HTR-8/SVneo (cell line): ENCODE measurements at regions not wholly inside any gene's neighbourhood (a gene's known extent, or its start where the extent isn't known, plus 50 kb on each side); places are given as distances from the start of the nearest gene placed in this dataset.

ENCODE experiments used
- DNase-seq: peaks from one replicate; pipeline ENCODE4 v3.0.0; 2011; ENCODE audit warnings: low spot score, mixed read lengths; ENCODE audit not compliant: insufficient read length
- FAIRE-seq: peaks from 2 replicates; lab custom pipeline; 2011; peaks lifted over from hg19 to GRCh38; lab: Jason Lieb, UNC

- FAIRE-seq = no peak
Observed at GRCh38 chr3:110544730-110545129, 526.9 kb upstream of the NECTIN3 start.

GRCh38 chr3:110550511-110550910, 521.1 kb upstream of the NECTIN3 start:
- no peak for FAIRE-seq
- no peak for DNase-seq

More at GRCh38 chr3:110544730-110545129, 526.9 kb upstream of the NECTIN3 start:
- DNase-seq = no peak

GRCh38 chr3:110562621-110563020, 509.0 kb upstream of the NECTIN3 start:
- no peak for FAIRE-seq

GRCh38 chr3:110564674-110565073, 506.9 kb upstream of the NECTIN3 start:
- no peak for FAIRE-seq

More at GRCh38 chr3:110562621-110563020, 509.0 kb upstream of the NECTIN3 start:
- DNase-seq = no peak

GRCh38 chr3:110567029-110567428, 504.6 kb upstream of the NECTIN3 start:
- FAIRE-seq (no peak), DNase-seq (no peak)

More at GRCh38 chr3:110564674-110565073, 506.9 kb upstream of the NECTIN3 start:
- DNase-seq = no peak

GRCh38 chr3:110568246-110568645, 503.4 kb upstream of the NECTIN3 start:
- peak; percentile 30 for DNase-seq
- no peak for FAIRE-seq

GRCh38 chr3:110569073-110569472, 502.5 kb upstream of the NECTIN3 start:
- DNase-seq = no peak
- no peak for FAIRE-seq

- DNase-seq = no peak
- FAIRE-seq = no peak
Observed at GRCh38 chr3:110575702-110576101, 495.9 kb upstream of the NECTIN3 start.

- DNase-seq (peak; percentile 53), FAIRE-seq (peak; percentile 80)
Observed at GRCh38 chr3:110576960-110577359, 494.7 kb upstream of the NECTIN3 start.

- no peak for FAIRE-seq
- DNase-seq = no peak
Observed at GRCh38 chr3:110577854-110578253, 493.8 kb upstream of the NECTIN3 start.

- no peak for DNase-seq
- FAIRE-seq = no peak
Observed at GRCh38 chr3:110579840-110580550, 491.6 kb upstream of the NECTIN3 start.

- DNase-seq (no peak), FAIRE-seq (no peak)
Observed at GRCh38 chr3:110583373-110583935, 488.2 kb upstream of the NECTIN3 start.

- DNase-seq (no peak), FAIRE-seq (no peak)
Observed at GRCh38 chr3:110588906-110589305, 482.7 kb upstream of the NECTIN3 start.

- FAIRE-seq (no peak), DNase-seq (no peak)
Observed at GRCh38 chr3:110589341-110589740, 482.3 kb upstream of the NECTIN3 start.

- FAIRE-seq (no peak), DNase-seq (no peak)
Observed at GRCh38 chr3:110593749-110594148, 477.9 kb upstream of the NECTIN3 start.

- no peak for DNase-seq
- FAIRE-seq = no peak
Observed at GRCh38 chr3:110598847-110599490, 472.6 kb upstream of the NECTIN3 start.

- FAIRE-seq (no peak), DNase-seq (no peak)
Observed at GRCh38 chr3:110608566-110608965, 463.1 kb upstream of the NECTIN3 start.

GRCh38 chr3:110612045-110612444, 459.6 kb upstream of the NECTIN3 start:
- DNase-seq (no peak), FAIRE-seq (no peak)

- FAIRE-seq (no peak), DNase-seq (no peak)
Observed at GRCh38 chr3:110614186-110614585, 457.4 kb upstream of the NECTIN3 start.

GRCh38 chr3:110615454-110615853, 456.2 kb upstream of the NECTIN3 start:
- no peak for FAIRE-seq
- DNase-seq = no peak

GRCh38 chr3:110618512-110619226, 452.9 kb upstream of the NECTIN3 start:
- no peak for DNase-seq

More at GRCh38 chr3:110618512-110619226, 452.9 kb upstream of the NECTIN3 start:
- no peak for FAIRE-seq
